Testis (tissue), 2 donors: ENCODE measurements at regions not wholly inside any gene's neighbourhood (a gene's known extent, or its start where the extent isn't known, plus 50 kb on each side); places are given as distances from the start of the nearest gene placed in this dataset.
"Not testable (repeated sequence)": the region's sequence is repeated elsewhere in the genome, so short reads cannot be mapped to it uniquely, and the experiment has no call there.

Experiments
- DNase-seq: peaks from one replicate; pipeline ENCODE4 v3.0.0-alpha.2; 2019
- H3K27ac ChIP-seq, 2 donors: fragments of 200-600 bp; sonication (generic); one replicate each; pipeline ENCODE4 v1.5.1; 2019
- H3K27me3 ChIP-seq: fragments of 200-600 bp; sonication (generic); one replicate; pipeline ENCODE4 v1.5.1; 2019
- H3K36me3 ChIP-seq: fragments of 200-600 bp; sonication (generic); one replicate; pipeline ENCODE4 v1.5.1; 2017; ENCODE audit warnings: low read depth; ENCODE audit errors: missing control alignments
- H3K4me1 ChIP-seq: fragments of 200-600 bp; sonication (generic); one replicate; pipeline ENCODE4 v1.5.1; 2019
- H3K4me3 ChIP-seq, 2 donors: fragments of 200-600 bp; sonication (generic); one replicate each; pipeline ENCODE4 v1.5.1; 2017 to 2019
- H3K9me3 ChIP-seq: fragments of 200-600 bp; sonication (generic); one replicate; pipeline ENCODE4 v1.5.1; 2017
- POLR2A ChIP-seq: fragments of 450-650 bp; IDR thresholded peaks from one replicate; pipeline ENCODE4 v1.6.1; 2017; ENCODE audit warnings: antibody characterized with exemption, mild to moderate bottlenecking, moderate library complexity
- WGBS, 2 donors: methylation state at CpG; one replicate each; pipeline ENCODE4 v1.1.5; 2018; 5-methylcytosine and 5-hydroxymethylcytosine counted together
- intact Hi-C: fragments of 100-400 bp; cut with DNase I; formaldehyde crosslinking; loops from one replicate; pipeline ENCODE4 v1.15.1; 2023; ENCODE audit warnings: low total_unique reads
- TF ChIP-seq, protein P1 (sequence below), 3 experiments: fragments of 450-650 bp in 2 of 3; fragments of 200-600 bp in 1 of 3; sonication (generic) in 1 of 3; IDR thresholded peaks; one replicate each; pipeline ENCODE4 v1.5.1; 2016 to 2019; ENCODE audit warnings: antibody characterized with exemption in 3 of 3, mild to moderate bottlenecking in 2 of 3, moderate library complexity in 1 of 3

GRCh38 chr9:13805546-13805945 is 508.4 kb downstream of the NFIB start:
- no peaks in the 10 kb centered on the region for H3K27me3 ChIP-seq
- intact Hi-C loops = no loop called here
- no peak for DNase-seq
- 61 to 63% methylated on average over 5 of the region's 5 CpGs for WGBS, 2 donors
- TF ChIP-seq, protein P1, sequence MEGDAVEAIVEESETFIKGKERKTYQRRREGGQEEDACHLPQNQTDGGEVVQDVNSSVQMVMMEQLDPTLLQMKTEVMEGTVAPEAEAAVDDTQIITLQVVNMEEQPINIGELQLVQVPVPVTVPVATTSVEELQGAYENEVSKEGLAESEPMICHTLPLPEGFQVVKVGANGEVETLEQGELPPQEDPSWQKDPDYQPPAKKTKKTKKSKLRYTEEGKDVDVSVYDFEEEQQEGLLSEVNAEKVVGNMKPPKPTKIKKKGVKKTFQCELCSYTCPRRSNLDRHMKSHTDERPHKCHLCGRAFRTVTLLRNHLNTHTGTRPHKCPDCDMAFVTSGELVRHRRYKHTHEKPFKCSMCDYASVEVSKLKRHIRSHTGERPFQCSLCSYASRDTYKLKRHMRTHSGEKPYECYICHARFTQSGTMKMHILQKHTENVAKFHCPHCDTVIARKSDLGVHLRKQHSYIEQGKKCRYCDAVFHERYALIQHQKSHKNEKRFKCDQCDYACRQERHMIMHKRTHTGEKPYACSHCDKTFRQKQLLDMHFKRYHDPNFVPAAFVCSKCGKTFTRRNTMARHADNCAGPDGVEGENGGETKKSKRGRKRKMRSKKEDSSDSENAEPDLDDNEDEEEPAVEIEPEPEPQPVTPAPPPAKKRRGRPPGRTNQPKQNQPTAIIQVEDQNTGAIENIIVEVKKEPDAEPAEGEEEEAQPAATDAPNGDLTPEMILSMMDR (IDR thresholded peaks at IDR 0.05) = no peak
- no peak for TF ChIP-seq POLR2A
- no peaks in the 10 kb centered on the region for H3K36me3 ChIP-seq
- H3K4me3 ChIP-seq = no peak overlapping the region
- no peak overlapping the region for H3K27ac ChIP-seq
- H3K9me3 ChIP-seq = no peaks in the 10 kb centered on the region
- no peaks in the 10 kb centered on the region for H3K4me1 ChIP-seq

GRCh38 chr9:13804532-13804931 is 509.4 kb downstream of the NFIB start:
- Histone ChIP-seq H3K9me3 (no peaks in the 10 kb centered on the region), H3K4me3 (no peak overlapping the region), H3K4me1 (no peaks in the 10 kb centered on the region), H3K27ac (no peak overlapping the region), H3K27me3 (no peaks in the 10 kb centered on the region), H3K36me3 (no peaks in the 10 kb centered on the region)
- TF ChIP-seq POLR2A = no peak
- TF ChIP-seq, protein P1 (IDR thresholded peaks at IDR 0.05) = no peak
- 75 to 89% methylated on average over 4 of the region's 4 CpGs for WGBS, 2 donors
- DNase-seq = no peak
- intact Hi-C loops = no loop called here

DNA sequence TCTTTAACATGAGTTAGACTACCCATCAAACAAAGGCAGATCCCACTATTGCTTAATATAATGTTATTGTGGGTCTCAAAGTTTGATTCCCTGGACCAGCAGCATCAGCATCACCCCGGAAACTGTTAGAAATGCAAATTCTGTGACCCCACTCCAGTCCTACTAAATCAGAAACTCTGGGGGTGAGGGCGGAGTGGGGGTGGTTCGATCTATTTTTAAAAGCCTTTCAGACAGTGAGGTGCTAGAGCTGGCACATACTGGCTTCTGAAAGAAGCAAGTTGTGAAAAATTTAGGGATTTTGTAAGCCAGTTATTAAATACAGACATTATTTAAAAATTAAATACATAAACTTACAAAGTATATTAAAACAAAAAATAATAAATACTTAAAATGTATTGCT is 513.2 kb downstream of the NFIB start:
- intact Hi-C loops = no loop called here

GRCh38 chr9:13797701-13798100 is 516.2 kb downstream of the NFIB start:
- H3K27me3 ChIP-seq, DNase-seq, H3K9me3 ChIP-seq, H3K4me3 ChIP-seq, H3K36me3 ChIP-seq, H3K27ac ChIP-seq, H3K4me1 ChIP-seq, intact Hi-C loops: not testable (repeated sequence)
- WGBS, 2 donors = 93 to 95% methylated on average over 2 of the region's 2 CpGs

More for the DNA sequence above, 513.2 kb downstream of the NFIB start:
- DNase-seq = no peak
- Histone ChIP-seq H3K27me3 (no peaks in the 10 kb centered on the region), H3K27ac (no peak overlapping the region), H3K9me3 (no peaks in the 10 kb centered on the region), H3K4me3 (no peak overlapping the region), H3K36me3 (no peaks in the 10 kb centered on the region), H3K4me1 (no peaks in the 10 kb centered on the region)
- no peak for TF ChIP-seq POLR2A
- TF ChIP-seq, protein P1 (IDR thresholded peaks at IDR 0.05) = no peak
- 70 to 91% methylated on average over 3 of the region's 3 CpGs for WGBS, 2 donors

- no peaks in the 10 kb centered on the region for H3K4me1 ChIP-seq
- intact Hi-C loops = no loop called here
- H3K9me3 ChIP-seq = no peaks in the 10 kb centered on the region
- no peaks in the 10 kb centered on the region for H3K27me3 ChIP-seq
- H3K36me3 ChIP-seq = no peaks in the 10 kb centered on the region
- no peak overlapping the region for H3K4me3 ChIP-seq
- TF ChIP-seq POLR2A = no peak
- TF ChIP-seq, protein P1 (IDR thresholded peaks at IDR 0.05) = no peak
- no peak for DNase-seq
- 84 to 85% methylated on average over 4 of the region's 4 CpGs for WGBS, 2 donors
- no peak overlapping the region for H3K27ac ChIP-seq
Observed at GRCh38 chr9:13791816-13792215, 512.3 kb upstream of the MPDZ start.
